A673 (cell line): ENCODE measurements at regions not wholly inside any gene's neighbourhood (a gene's known extent, or its start where the extent isn't known, plus 50 kb on each side); places are given as distances from the start of the nearest gene placed in this dataset.

Experiments
- BruUV-seq: library from RNA; stranded (reverse); fragments of 400-500 nt; replicated peaks from 2 replicates; lab custom pipeline; 2021; lab: Mats Ljungman, UMichigan
- CTCF ChIA-PET: fragments of 300-600 bp; sonication (Branson Sonifier 250); formaldehyde crosslinking; loops from one replicate; lab custom pipeline; 2022; ENCODE audit warnings: antibody characterized with exemption; lab: Charles Lee
- POLR2A ChIA-PET: fragments of 300-600 bp; sonication (Branson Sonifier 250); formaldehyde crosslinking; loops from one replicate; lab custom pipeline; 2022; ENCODE audit warnings: antibody characterized with exemption; ENCODE audit not compliant: low non-redundant PET; lab: Charles Lee
- DNase-seq: peaks from one replicate; pipeline ENCODE4 v3.0.0-alpha.2; 2015; ENCODE audit warnings: low spot score
- H3K27ac ChIP-seq: fragments of 200-600 bp; sonication (generic); 2 replicates; pipeline ENCODE4 v1.5.1; 2016; ENCODE audit warnings: mixed run types, low read depth, mild to moderate bottlenecking, mixed read lengths, antibody characterized with exemption, low read length; ENCODE audit not compliant: poor library complexity, severe bottlenecking
- H3K27me3 ChIP-seq: fragments of 200-600 bp; sonication (generic); replicated peaks from 2 replicates; pipeline ENCODE4 v1.6.1; 2017; ENCODE audit warnings: mixed run types, low read depth, mild to moderate bottlenecking, mixed read lengths, antibody characterized with exemption, low read length; ENCODE audit not compliant: insufficient read depth, poor library complexity
- H3K36me3 ChIP-seq: fragments of 200-600 bp; sonication (generic); 2 replicates; pipeline ENCODE4 v1.6.1; 2016; ENCODE audit warnings: mixed run types, mild to moderate bottlenecking, mixed read lengths, antibody characterized with exemption, low read length; ENCODE audit not compliant: insufficient read depth, poor library complexity, severe bottlenecking
- H3K4me1 ChIP-seq: fragments of 200-600 bp; sonication (generic); 2 replicates; pipeline ENCODE4 v1.6.1; 2017; ENCODE audit warnings: mixed run types, mild to moderate bottlenecking, mixed read lengths, antibody characterized with exemption, low read length; ENCODE audit not compliant: insufficient read depth, poor library complexity, severe bottlenecking
- H3K4me3 ChIP-seq: fragments of 200-600 bp; sonication (generic); 2 replicates; pipeline ENCODE4 v1.5.1; 2016; ENCODE audit warnings: low read depth, mixed run types, mild to moderate bottlenecking, mixed read lengths, low read length; ENCODE audit not compliant: poor library complexity, severe bottlenecking
- H3K9me3 ChIP-seq: fragments of 200-600 bp; sonication (generic); 2 replicates; pipeline ENCODE4 v1.6.1; 2016; ENCODE audit warnings: mixed run types, low read depth, mild to moderate bottlenecking, mixed read lengths, antibody characterized with exemption, low read length; ENCODE audit not compliant: poor library complexity, severe bottlenecking
- EZH2 ChIP-seq: fragments of 200-600 bp; sonication (generic); IDR thresholded peaks from 2 replicates; pipeline ENCODE4 v1.6.1; 2017; ENCODE audit warnings: borderline replicate concordance, low read depth, mild to moderate bottlenecking, mixed read lengths, antibody characterized with exemption, low read length; ENCODE audit not compliant: poor library complexity, severe bottlenecking
- intact Hi-C: fragments of 100-400 bp; cut with micrococcal nuclease; formaldehyde crosslinking; loops from one replicate; pipeline ENCODE4 v1.10.0; 2022; ENCODE audit not compliant: unreplicated experiment
- TF ChIP-seq, protein P1 (sequence below): fragments of 300-800, 200-600 bp; sonication (generic); conservative IDR thresholded peaks from 2 replicates; pipeline ENCODE4 v1.5.1; 2017; ENCODE audit warnings: low read depth, mild to moderate bottlenecking, antibody characterized with exemption, low read length, moderate library complexity, mixed read lengths

DNA sequence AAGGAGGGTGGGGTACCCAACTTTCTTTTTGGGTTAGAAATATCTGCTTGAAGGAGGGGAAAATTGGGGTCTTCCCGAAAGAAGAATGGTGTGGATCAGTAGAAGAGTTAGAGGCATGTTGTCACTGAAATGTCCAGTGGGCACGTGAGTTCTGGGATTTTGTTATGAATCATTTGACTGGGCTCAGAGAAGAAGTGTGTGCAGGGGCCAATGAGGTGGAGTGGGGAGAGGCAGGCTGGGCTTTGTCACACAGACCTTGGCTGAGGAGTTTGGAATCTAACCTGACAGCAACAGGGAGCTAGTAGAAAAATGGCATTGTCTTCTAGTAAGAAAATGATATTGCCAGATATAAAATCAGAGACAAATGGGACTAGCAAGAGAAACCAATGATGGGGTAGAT, 436.8 kb downstream of the MFSD1 start:
- BruUV-seq: no TSS peak
- no peak for DNase-seq
- no peak overlapping the region for H3K27ac ChIP-seq
- no peaks in the 10 kb centered on the region for H3K36me3 ChIP-seq
- CTCF ChIA-PET: no interaction called here
- POLR2A ChIA-PET: no interaction called here
- no peak overlapping the region for H3K4me3 ChIP-seq
- H3K27me3 ChIP-seq: no peaks in the 10 kb centered on the region
- intact Hi-C loops: no loop called here
- TF ChIP-seq, protein P1, sequence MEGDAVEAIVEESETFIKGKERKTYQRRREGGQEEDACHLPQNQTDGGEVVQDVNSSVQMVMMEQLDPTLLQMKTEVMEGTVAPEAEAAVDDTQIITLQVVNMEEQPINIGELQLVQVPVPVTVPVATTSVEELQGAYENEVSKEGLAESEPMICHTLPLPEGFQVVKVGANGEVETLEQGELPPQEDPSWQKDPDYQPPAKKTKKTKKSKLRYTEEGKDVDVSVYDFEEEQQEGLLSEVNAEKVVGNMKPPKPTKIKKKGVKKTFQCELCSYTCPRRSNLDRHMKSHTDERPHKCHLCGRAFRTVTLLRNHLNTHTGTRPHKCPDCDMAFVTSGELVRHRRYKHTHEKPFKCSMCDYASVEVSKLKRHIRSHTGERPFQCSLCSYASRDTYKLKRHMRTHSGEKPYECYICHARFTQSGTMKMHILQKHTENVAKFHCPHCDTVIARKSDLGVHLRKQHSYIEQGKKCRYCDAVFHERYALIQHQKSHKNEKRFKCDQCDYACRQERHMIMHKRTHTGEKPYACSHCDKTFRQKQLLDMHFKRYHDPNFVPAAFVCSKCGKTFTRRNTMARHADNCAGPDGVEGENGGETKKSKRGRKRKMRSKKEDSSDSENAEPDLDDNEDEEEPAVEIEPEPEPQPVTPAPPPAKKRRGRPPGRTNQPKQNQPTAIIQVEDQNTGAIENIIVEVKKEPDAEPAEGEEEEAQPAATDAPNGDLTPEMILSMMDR: no peak
- no peak for TF ChIP-seq EZH2
- no peaks in the 10 kb centered on the region for H3K9me3 ChIP-seq
- H3K4me1 ChIP-seq: peaks cover 16% of the 10 kb centered on the region

DNA sequence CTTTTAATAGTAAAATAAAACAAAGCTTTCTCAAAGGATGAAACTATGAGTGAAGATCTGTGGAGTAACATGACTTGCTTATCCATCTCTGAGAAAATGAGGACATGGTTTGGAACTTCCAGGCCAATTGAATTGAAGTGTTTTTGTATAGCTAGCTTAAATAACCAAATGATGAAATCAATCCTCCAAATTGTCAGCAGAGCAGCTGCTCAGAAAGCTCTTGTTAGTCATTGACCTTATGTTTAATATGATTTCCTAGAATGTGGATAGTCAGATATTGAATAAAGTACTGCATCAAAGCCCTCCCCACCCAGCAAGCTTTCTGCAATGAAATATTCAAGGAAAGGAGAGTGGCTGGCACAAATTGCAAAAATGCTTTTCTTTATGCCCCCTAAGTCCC, 437.2 kb downstream of the MFSD1 start:
- no peak for TF ChIP-seq EZH2
- H3K9me3 ChIP-seq: no peaks in the 10 kb centered on the region
- H3K27me3 ChIP-seq: no peaks in the 10 kb centered on the region
- no peak for DNase-seq
- ChIA-PET POLR2A (interaction anchor here (0.5 kb wide), 1 partner anchor 9 kb away, joined by 3 read pairs; no protein-coding TSS in a partner anchor), CTCF (no interaction called here)
- H3K4me1 ChIP-seq: peaks cover 16% of the 10 kb centered on the region
- intact Hi-C loops: no loop called here
- no peak overlapping the region for H3K27ac ChIP-seq
- H3K36me3 ChIP-seq: no peaks in the 10 kb centered on the region
- BruUV-seq: no TSS peak
- no peak overlapping the region for H3K4me3 ChIP-seq

DNA sequence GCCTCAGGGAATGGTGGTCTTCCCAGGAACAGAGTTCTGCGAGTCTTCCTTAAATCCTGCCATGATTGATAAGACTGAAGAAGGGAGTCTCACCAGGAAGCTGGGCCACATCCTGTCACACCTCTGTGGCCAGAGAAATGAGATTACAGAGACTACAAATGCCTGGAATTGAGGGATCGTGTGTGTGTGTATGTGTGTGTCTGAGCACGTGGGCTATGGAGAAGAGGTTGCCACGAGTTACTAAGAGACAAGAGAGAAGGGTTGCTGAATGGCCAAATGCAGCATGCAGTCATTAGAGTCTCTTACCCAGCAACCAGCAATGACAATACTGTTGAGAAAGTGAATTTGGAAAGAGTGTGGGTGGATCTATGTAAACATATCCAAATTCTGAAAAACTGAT, 443.1 kb downstream of the MFSD1 start:
- CTCF ChIA-PET: no interaction called here
- Histone ChIP-seq H3K27ac (no peak overlapping the region), H3K4me1 (no peaks in the 10 kb centered on the region), H3K36me3 (no peaks in the 10 kb centered on the region), H3K9me3 (no peaks in the 10 kb centered on the region), H3K27me3 (no peaks in the 10 kb centered on the region), H3K4me3 (no peak overlapping the region)
- intact Hi-C loops: no loop called here
- POLR2A ChIA-PET: no interaction called here
- TF ChIP-seq, protein P1: no peak
- TF ChIP-seq EZH2: no peak
- BruUV-seq: no TSS peak
- DNase-seq: no peak

DNA sequence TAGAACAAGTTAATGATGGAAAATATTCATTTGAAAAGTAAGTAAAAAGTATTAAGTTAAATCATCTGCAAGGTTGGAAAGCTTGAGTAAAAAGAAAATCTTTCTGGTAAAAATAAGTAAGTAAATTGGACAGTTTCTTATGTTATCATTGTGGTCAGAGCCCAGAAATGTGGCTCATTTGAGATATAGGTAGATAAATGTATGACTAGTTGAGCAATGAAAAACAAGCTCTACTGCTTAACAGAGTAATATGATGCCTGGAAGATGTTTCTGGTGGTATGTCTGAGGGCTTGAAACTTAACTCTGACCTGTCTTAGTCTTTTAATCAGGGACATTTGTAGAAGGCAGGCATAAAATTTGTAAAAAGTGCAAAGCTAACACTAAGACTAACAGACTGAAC, 444.0 kb downstream of the MFSD1 start:
- H3K27me3 ChIP-seq: no peaks in the 10 kb centered on the region
- DNase-seq: no peak
- no peaks in the 10 kb centered on the region for H3K4me1 ChIP-seq
- ChIA-PET POLR2A (no interaction called here), CTCF (no interaction called here)
- intact Hi-C loops: no loop called here
- H3K27ac ChIP-seq: no peak overlapping the region
- TF ChIP-seq, protein P1: no peak
- no TSS peak for BruUV-seq
- no peak overlapping the region for H3K4me3 ChIP-seq
- H3K36me3 ChIP-seq: no peaks in the 10 kb centered on the region
- no peaks in the 10 kb centered on the region for H3K9me3 ChIP-seq
